Chondrocyte (in vitro differentiated cells): ENCODE measurements at regions not wholly inside any gene's neighbourhood (a gene's known extent, or its start where the extent isn't known, plus 50 kb on each side); places are given as distances from the start of the nearest gene placed in this dataset.

Experiments used
- DNase-seq: peaks from one replicate; pipeline ENCODE4 v3.0.0; 2021; ENCODE audit warnings: mixed read lengths, low spot score
- H3K27ac Mint-ChIP-seq: one replicate; pipeline ENCODE4 v1.8.0; 2021; ENCODE audit warnings: mild to moderate bottlenecking, moderate library complexity, mixed read lengths; ENCODE audit not compliant: unreplicated experiment
- H3K27me3 Mint-ChIP-seq: 2 replicates; pipeline ENCODE4 v1.8.0; 2021; ENCODE audit warnings: low read depth, mixed read lengths
- H3K36me3 Mint-ChIP-seq: 2 replicates; pipeline ENCODE4 v1.8.0; 2021; ENCODE audit warnings: low read depth, mixed read lengths
- H3K4me1 Mint-ChIP-seq: 2 replicates; pipeline ENCODE4 v1.8.0; 2021; ENCODE audit warnings: low read depth, mild to moderate bottlenecking, mixed read lengths
- H3K4me3 Mint-ChIP-seq: one replicate; pipeline ENCODE4 v1.8.0; 2021; ENCODE audit warnings: mild to moderate bottlenecking, moderate library complexity, mixed read lengths; ENCODE audit not compliant: unreplicated experiment
- H3K9me3 Mint-ChIP-seq: 2 replicates; pipeline ENCODE4 v1.8.0; 2021; ENCODE audit warnings: low read depth, mixed read lengths
- TF ChIP-seq, protein P1 (sequence below): fragments of 200-600 bp; sonication (generic); IDR thresholded peaks from 2 replicates; pipeline ENCODE4 v1.5.0; 2021; ENCODE audit warnings: antibody characterized with exemption, mild to moderate bottlenecking, moderate library complexity

DNA sequence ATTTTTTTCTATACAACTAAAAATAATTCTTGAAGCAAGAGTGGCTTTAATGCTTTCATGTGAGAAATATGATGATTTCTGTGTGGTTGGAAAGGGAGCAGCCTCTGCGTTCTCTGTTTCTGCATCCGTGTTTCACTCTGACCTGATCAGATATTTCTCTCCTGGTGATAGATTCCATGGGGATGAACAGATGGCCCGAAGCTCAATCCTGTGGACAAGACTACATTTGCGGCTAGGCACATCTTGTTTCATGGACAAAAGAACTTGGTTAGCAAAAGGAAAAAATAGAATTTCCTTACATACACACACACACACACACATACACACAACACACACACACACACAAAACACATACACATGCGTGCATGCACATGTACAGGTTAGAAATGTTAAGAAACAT lies 218.2 kb upstream of the ADAMTS16 start:
- Mint-ChIP-seq H3K9me3 (no peaks in the 10 kb centered on the region), H3K4me3 (no peak overlapping the region), H3K27ac (no peak overlapping the region), H3K36me3 (no peaks in the 10 kb centered on the region), H3K4me1 (no peaks in the 10 kb centered on the region), H3K27me3 (peaks cover 19% of the 10 kb centered on the region)
- TF ChIP-seq, protein P1, sequence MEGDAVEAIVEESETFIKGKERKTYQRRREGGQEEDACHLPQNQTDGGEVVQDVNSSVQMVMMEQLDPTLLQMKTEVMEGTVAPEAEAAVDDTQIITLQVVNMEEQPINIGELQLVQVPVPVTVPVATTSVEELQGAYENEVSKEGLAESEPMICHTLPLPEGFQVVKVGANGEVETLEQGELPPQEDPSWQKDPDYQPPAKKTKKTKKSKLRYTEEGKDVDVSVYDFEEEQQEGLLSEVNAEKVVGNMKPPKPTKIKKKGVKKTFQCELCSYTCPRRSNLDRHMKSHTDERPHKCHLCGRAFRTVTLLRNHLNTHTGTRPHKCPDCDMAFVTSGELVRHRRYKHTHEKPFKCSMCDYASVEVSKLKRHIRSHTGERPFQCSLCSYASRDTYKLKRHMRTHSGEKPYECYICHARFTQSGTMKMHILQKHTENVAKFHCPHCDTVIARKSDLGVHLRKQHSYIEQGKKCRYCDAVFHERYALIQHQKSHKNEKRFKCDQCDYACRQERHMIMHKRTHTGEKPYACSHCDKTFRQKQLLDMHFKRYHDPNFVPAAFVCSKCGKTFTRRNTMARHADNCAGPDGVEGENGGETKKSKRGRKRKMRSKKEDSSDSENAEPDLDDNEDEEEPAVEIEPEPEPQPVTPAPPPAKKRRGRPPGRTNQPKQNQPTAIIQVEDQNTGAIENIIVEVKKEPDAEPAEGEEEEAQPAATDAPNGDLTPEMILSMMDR = no peak
- no peak for DNase-seq

DNA sequence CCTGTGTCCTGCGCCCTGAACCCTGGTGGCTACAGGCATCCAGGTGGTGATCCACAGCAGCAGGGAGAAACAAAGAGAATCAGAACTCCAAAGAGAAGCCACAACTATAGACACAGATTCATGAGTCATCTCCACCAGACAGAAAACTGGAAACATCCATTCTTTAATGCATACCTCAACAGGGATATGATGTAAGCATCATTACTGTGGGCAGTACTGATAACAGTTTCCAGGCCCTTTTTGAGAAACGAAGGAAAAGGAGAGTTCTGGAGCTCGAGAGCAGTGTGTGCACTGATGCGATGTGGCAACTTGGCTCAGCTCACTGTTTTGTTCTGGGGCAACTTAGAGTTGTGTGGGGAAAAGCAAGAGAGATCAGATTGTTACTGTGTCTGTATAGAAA lies 215.6 kb upstream of the ADAMTS16 start:
- no peaks in the 10 kb centered on the region for H3K9me3 Mint-ChIP-seq
- no peaks in the 10 kb centered on the region for H3K4me1 Mint-ChIP-seq
- H3K4me3 Mint-ChIP-seq = no peak overlapping the region
- no peak for DNase-seq
- no peak overlapping the region for H3K27ac Mint-ChIP-seq
- H3K27me3 Mint-ChIP-seq = peaks cover 15% of the 10 kb centered on the region
- TF ChIP-seq, protein P1 = no peak
- H3K36me3 Mint-ChIP-seq = no peaks in the 10 kb centered on the region

DNA sequence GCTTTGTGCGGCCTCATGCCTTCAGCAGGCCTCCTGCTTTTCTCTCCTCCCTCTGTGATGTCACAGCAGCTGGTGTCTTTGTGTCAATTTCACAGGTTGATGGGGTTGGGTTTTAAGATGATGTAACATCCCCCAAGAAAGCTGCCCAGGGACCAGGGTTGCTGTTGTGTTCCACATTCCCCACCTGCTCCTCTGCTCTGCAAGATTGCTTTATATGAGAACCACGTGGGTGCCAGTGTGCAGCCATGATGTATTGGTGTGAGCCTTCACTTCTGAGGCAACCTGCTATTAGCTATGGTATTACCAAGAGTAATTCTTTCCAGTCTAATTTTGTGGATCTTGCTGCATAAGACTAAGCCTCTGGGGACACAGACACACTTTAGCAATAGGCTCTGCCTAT lies 213.0 kb upstream of the ADAMTS16 start:
- TF ChIP-seq, protein P1 = no peak
- H3K36me3 Mint-ChIP-seq = no peaks in the 10 kb centered on the region
- H3K27ac Mint-ChIP-seq = no peak overlapping the region
- H3K9me3 Mint-ChIP-seq = no peaks in the 10 kb centered on the region
- no peak for DNase-seq
- H3K27me3 Mint-ChIP-seq = peaks cover 12% of the 10 kb centered on the region
- H3K4me1 Mint-ChIP-seq = no peaks in the 10 kb centered on the region
- no peak overlapping the region for H3K4me3 Mint-ChIP-seq

DNA sequence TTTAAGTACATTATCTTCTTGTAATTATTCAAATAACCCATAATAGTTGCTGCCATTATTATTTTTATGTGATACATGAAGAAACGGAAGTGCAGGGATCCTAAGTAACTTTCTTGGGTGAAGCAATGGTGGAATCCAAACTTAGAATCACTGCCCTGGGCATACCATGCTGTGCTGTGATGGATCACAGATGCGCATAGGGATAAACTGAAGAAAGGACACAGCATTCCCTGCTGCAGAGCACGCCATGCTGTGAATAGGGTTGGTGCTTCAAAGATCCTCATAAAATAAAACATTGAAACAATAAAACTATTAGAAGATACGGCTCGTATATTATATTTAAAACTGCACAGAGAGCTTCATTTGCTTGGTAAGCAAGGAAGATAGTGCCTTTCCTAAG lies 211.7 kb upstream of the ADAMTS16 start:
- DNase-seq = no peak
- Mint-ChIP-seq H3K27ac (no peak overlapping the region), H3K4me1 (no peaks in the 10 kb centered on the region), H3K4me3 (no peak overlapping the region), H3K27me3 (peaks cover 10% of the 10 kb centered on the region), H3K36me3 (no peaks in the 10 kb centered on the region), H3K9me3 (peaks cover 5% of the 10 kb centered on the region)
- TF ChIP-seq, protein P1 = no peak

DNA sequence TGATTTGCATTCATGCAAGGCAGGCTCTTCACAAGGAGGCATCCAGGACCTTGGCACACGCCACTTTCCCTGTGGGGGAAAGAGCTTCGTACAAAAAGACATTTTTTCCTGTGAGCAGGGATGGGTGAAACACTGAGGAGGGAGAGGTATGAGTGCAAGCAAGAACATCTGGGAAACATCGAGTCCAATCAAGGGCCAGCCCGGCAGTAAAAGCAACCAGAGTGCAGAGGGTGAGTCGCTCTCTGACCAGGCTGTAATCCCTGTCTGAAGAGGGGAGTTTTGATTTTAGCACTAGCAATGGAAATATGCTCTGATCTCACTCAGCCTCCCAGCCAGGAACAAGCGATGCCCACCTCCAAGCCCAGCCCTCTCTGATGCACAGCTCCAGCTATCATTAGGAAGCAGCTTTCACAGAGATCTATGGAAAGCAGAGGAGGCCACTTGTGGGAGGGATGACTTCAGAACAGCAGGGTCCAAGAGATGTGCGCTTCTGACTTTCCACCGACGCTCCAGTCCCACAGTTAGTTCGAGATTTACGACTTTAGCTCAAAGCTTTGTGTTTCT lies 211.0 kb upstream of the ADAMTS16 start:
- peaks cover 5% of the 10 kb centered on the region for H3K9me3 Mint-ChIP-seq
- H3K27me3 Mint-ChIP-seq = peaks cover 9% of the 10 kb centered on the region
- no peak overlapping the region for H3K4me3 Mint-ChIP-seq
- no peak overlapping the region for H3K27ac Mint-ChIP-seq
- H3K4me1 Mint-ChIP-seq = no peaks in the 10 kb centered on the region
- H3K36me3 Mint-ChIP-seq = no peaks in the 10 kb centered on the region
- TF ChIP-seq, protein P1 = no peak
- DNase-seq = no peak
